ENCODE measurements at regions not wholly inside any gene's neighbourhood (a gene's known extent, or its start where the extent isn't known, plus 50 kb on each side); places are given as distances from the start of the nearest gene placed in this dataset.

GRCh38 chr10:106336874-106337273 lies 827.6 kb downstream of the SORCS1 start:
- H3K27me3 ChIP-seq (ENCODE audit: control insufficient read depth, insufficient read depth, low read length): no peaks in the 10 kb centered on the region
- DNase-seq (ENCODE audit: low read depth): no peak
- TF ChIP-seq, protein P1, sequence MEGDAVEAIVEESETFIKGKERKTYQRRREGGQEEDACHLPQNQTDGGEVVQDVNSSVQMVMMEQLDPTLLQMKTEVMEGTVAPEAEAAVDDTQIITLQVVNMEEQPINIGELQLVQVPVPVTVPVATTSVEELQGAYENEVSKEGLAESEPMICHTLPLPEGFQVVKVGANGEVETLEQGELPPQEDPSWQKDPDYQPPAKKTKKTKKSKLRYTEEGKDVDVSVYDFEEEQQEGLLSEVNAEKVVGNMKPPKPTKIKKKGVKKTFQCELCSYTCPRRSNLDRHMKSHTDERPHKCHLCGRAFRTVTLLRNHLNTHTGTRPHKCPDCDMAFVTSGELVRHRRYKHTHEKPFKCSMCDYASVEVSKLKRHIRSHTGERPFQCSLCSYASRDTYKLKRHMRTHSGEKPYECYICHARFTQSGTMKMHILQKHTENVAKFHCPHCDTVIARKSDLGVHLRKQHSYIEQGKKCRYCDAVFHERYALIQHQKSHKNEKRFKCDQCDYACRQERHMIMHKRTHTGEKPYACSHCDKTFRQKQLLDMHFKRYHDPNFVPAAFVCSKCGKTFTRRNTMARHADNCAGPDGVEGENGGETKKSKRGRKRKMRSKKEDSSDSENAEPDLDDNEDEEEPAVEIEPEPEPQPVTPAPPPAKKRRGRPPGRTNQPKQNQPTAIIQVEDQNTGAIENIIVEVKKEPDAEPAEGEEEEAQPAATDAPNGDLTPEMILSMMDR (IDR thresholded peaks at IDR 0.05; ENCODE audit: insufficient read depth, low read depth, low read length): no peak
- ChIA-PET CTCF (no interaction called here), POLR2A (no interaction called here)
- no peak overlapping the region for H3K4me3 ChIP-seq (ENCODE audit: low read depth, low read length)
- no peaks in the 10 kb centered on the region for H3K36me3 ChIP-seq (ENCODE audit: control insufficient read depth, insufficient read depth, low read length)

DNA sequence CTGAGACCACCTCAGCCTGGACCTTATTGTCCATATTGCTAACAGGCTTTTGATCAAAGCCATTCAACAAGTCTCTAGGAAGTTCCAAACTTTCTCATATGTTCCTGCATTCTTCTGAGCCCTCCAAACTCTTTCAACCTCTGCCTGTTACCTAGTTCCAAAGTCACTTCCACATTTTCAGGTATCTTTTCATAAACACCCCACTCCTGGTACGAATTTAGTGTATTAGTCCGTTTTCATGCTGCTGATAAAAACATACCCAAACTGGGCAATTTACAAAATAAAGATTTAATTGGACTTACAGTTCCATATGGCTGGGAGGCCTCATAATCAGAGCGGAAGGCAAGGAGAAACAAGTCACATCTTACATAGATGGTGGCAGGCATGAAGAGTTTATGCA lies 836.8 kb downstream of the SORCS1 start:
- DNase-seq (ENCODE audit: low read depth): no peak
- TF ChIP-seq, protein P1 (IDR thresholded peaks at IDR 0.05; ENCODE audit: insufficient read depth, low read depth, low read length): no peak
- H3K4me3 ChIP-seq (ENCODE audit: low read depth, low read length): no peak overlapping the region
- CTCF ChIA-PET: interaction anchor here (1.6 kb wide), 1 partner anchor 22 kb away, joined by 3 read pairs; no protein-coding TSS in a partner anchor
- H3K36me3 ChIP-seq (ENCODE audit: control insufficient read depth, insufficient read depth, low read length): no peaks in the 10 kb centered on the region
- POLR2A ChIA-PET: no interaction called here
- no peaks in the 10 kb centered on the region for H3K27me3 ChIP-seq (ENCODE audit: control insufficient read depth, insufficient read depth, low read length)

GRCh38 chr10:106320876-106321275 lies 843.6 kb downstream of the SORCS1 start:
- POLR2A ChIA-PET: no interaction called here
- TF ChIP-seq, protein P1 (IDR thresholded peaks at IDR 0.05; ENCODE audit: insufficient read depth, low read depth, low read length): no peak
- CTCF ChIA-PET: no interaction called here
- no peaks in the 10 kb centered on the region for H3K36me3 ChIP-seq (ENCODE audit: control insufficient read depth, insufficient read depth, low read length)
- H3K27me3 ChIP-seq (ENCODE audit: control insufficient read depth, insufficient read depth, low read length): no peaks in the 10 kb centered on the region
- DNase-seq (ENCODE audit: low read depth): no peak
- no peak overlapping the region for H3K4me3 ChIP-seq (ENCODE audit: low read depth, low read length)

DNA sequence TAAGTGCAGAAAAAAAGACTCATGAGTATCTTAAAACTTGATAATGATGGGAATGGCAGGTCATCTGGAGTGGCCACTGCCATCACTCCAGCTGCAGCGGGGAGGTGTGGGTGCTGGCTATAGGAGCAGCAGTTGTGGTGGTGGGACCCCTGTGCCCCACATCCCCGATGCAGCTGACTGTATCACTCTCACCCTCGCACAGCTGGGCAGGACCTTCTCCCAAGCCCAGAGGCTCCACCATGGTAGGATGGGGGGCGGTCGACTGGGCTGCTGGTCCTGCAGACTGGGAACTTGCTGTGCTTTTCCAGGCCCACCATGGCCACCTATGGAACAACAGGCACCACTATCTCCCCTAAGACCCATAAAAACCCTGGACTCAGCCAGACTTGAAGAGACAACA lies 844.4 kb downstream of the SORCS1 start:
- POLR2A ChIA-PET: no interaction called here
- Histone ChIP-seq H3K27me3 (ENCODE audit: control insufficient read depth, insufficient read depth, low read length) (no peaks in the 10 kb centered on the region), H3K4me3 (ENCODE audit: low read depth, low read length) (no peak overlapping the region), H3K36me3 (ENCODE audit: control insufficient read depth, insufficient read depth, low read length) (no peaks in the 10 kb centered on the region)
- DNase-seq (ENCODE audit: low read depth): no peak
- TF ChIP-seq, protein P1 (IDR thresholded peaks at IDR 0.05; ENCODE audit: insufficient read depth, low read depth, low read length): no peak
- CTCF ChIA-PET: no interaction called here

- CTCF ChIA-PET: no interaction called here
- TF ChIP-seq, protein P1 (IDR thresholded peaks at IDR 0.05; ENCODE audit: insufficient read depth, low read depth, low read length): no peak
- no peak overlapping the region for H3K4me3 ChIP-seq (ENCODE audit: low read depth, low read length)
- no peaks in the 10 kb centered on the region for H3K27me3 ChIP-seq (ENCODE audit: control insufficient read depth, insufficient read depth, low read length)
- DNase-seq (ENCODE audit: low read depth): no peak
- POLR2A ChIA-PET: no interaction called here
- no peaks in the 10 kb centered on the region for H3K36me3 ChIP-seq (ENCODE audit: control insufficient read depth, insufficient read depth, low read length)
Measured at GRCh38 chr10:106317554-106317953, 847.0 kb downstream of the SORCS1 start.
